SJSA1 (cell line): ENCODE measurements at regions not wholly inside any gene's neighbourhood (a gene's known extent, or its start where the extent isn't known, plus 50 kb on each side); places are given as distances from the start of the nearest gene placed in this dataset.
A peak's percentile ranks its signal among the peaks of the same experiment; 100 is the strongest.
"Not testable (repeated sequence)": the region's sequence is repeated elsewhere in the genome, so short reads cannot be mapped to it uniquely, and the experiment has no call there.

Source experiments
- DNase-seq, 2 experiments: peaks; one replicate each; pipeline ENCODE4 v3.0.0-alpha.2; 2015 to 2020; ENCODE audit warnings: low spot score in 2 of 2, low read depth in 1 of 2
- H3K27ac ChIP-seq: fragments of 250-450 bp; sonication (Bioruptor Pico); 2 replicates; pipeline ENCODE4 v1.5.1; 2020; ENCODE audit warnings: mild to moderate bottlenecking, moderate library complexity
- H3K27me3 ChIP-seq: fragments of 250-450 bp; sonication (Bioruptor Pico); replicated peaks from 2 replicates; pipeline ENCODE4 v1.5.1; 2020; ENCODE audit warnings: mild to moderate bottlenecking, moderate library complexity
- H3K36me3 ChIP-seq: fragments of 250-450 bp; sonication (Bioruptor Pico); 2 replicates; pipeline ENCODE4 v1.5.1; 2020; ENCODE audit warnings: mild to moderate bottlenecking
- H3K4me1 ChIP-seq: fragments of 250-450 bp; sonication (Bioruptor Pico); replicated peaks from 2 replicates; pipeline ENCODE4 v1.6.1; 2021; ENCODE audit warnings: mild to moderate bottlenecking
- H3K4me3 ChIP-seq: fragments of 250-450 bp; sonication (Bioruptor Pico); 2 replicates; pipeline ENCODE4 v1.5.1; 2020; ENCODE audit warnings: mild to moderate bottlenecking
- H3K9me3 ChIP-seq: fragments of 250-450 bp; sonication (Bioruptor Pico); replicated peaks from 2 replicates; pipeline ENCODE4 v1.5.1; 2020; ENCODE audit warnings: mild to moderate bottlenecking

- Histone ChIP-seq H3K4me3 (no peak overlapping the region), H3K27me3 (no peaks in the 10 kb centered on the region), H3K27ac (no peak overlapping the region), H3K9me3 (no peaks in the 10 kb centered on the region), H3K36me3 (no peaks in the 10 kb centered on the region), H3K4me1 (no peaks in the 10 kb centered on the region)
- DNase-seq = no peak
Observed at GRCh38 chr9:73269430-73270101, 117.9 kb downstream of the ANXA1 start.

GRCh38 chr9:73270967-73271721, 119.5 kb downstream of the ANXA1 start:
- H3K36me3 ChIP-seq = no peaks in the 10 kb centered on the region
- H3K4me3 ChIP-seq = no peak overlapping the region
- H3K27me3 ChIP-seq = no peaks in the 10 kb centered on the region
- peak in 1 of 2 experiments; percentile 11 for DNase-seq
- no peaks in the 10 kb centered on the region for H3K4me1 ChIP-seq
- H3K27ac ChIP-seq = no peak overlapping the region
- H3K9me3 ChIP-seq = no peaks in the 10 kb centered on the region

- no peak for DNase-seq
- no peak overlapping the region for H3K4me3 ChIP-seq
- no peaks in the 10 kb centered on the region for H3K27me3 ChIP-seq
- H3K27ac ChIP-seq = no peak overlapping the region
- no peaks in the 10 kb centered on the region for H3K4me1 ChIP-seq
- no peaks in the 10 kb centered on the region for H3K9me3 ChIP-seq
- no peaks in the 10 kb centered on the region for H3K36me3 ChIP-seq
Observed at GRCh38 chr9:73280113-73280512, 128.4 kb downstream of the ANXA1 start.

- Histone ChIP-seq H3K36me3 (no peaks in the 10 kb centered on the region), H3K27ac (no peak overlapping the region), H3K9me3 (no peaks in the 10 kb centered on the region), H3K4me3 (no peak overlapping the region), H3K4me1 (no peaks in the 10 kb centered on the region), H3K27me3 (no peaks in the 10 kb centered on the region)
- no peak for DNase-seq
Observed at GRCh38 chr9:73284377-73284776, 132.7 kb downstream of the ANXA1 start.

GRCh38 chr9:73294336-73294735, 142.7 kb downstream of the ANXA1 start:
- H3K4me1 ChIP-seq = no peaks in the 10 kb centered on the region
- H3K36me3 ChIP-seq = no peaks in the 10 kb centered on the region
- DNase-seq = no peak
- no peaks in the 10 kb centered on the region for H3K9me3 ChIP-seq
- H3K27me3 ChIP-seq = peaks cover 6% of the 10 kb centered on the region; the same call in 1 of the 2 replicates
- H3K27ac ChIP-seq = no peak overlapping the region
- no peak overlapping the region for H3K4me3 ChIP-seq

GRCh38 chr9:73325983-73326382, 174.3 kb downstream of the ANXA1 start:
- Histone ChIP-seq H3K27ac (no peak overlapping the region), H3K36me3 (no peaks in the 10 kb centered on the region), H3K4me3 (no peak overlapping the region), H3K9me3 (no peaks in the 10 kb centered on the region), H3K27me3 (no peaks in the 10 kb centered on the region; the same call in 1 of the 2 replicates), H3K4me1 (no peaks in the 10 kb centered on the region)
- no peak for DNase-seq

GRCh38 chr9:73327149-73327548, 175.5 kb downstream of the ANXA1 start:
- no peaks in the 10 kb centered on the region; the same call in 1 of the 2 replicates for H3K27me3 ChIP-seq

GRCh38 chr9:73337182-73337581, 185.5 kb downstream of the ANXA1 start:
- not testable (repeated sequence) for H3K4me3 ChIP-seq, DNase-seq, H3K27ac ChIP-seq, H3K9me3 ChIP-seq, H3K36me3 ChIP-seq, H3K4me1 ChIP-seq, H3K27me3 ChIP-seq

More at GRCh38 chr9:73327149-73327548, 175.5 kb downstream of the ANXA1 start:
- Histone ChIP-seq H3K27ac (no peak overlapping the region), H3K4me3 (no peak overlapping the region), H3K4me1 (no peaks in the 10 kb centered on the region), H3K36me3 (no peaks in the 10 kb centered on the region), H3K9me3 (no peaks in the 10 kb centered on the region)
- no peak for DNase-seq

GRCh38 chr9:73344060-73344459, 192.4 kb downstream of the ANXA1 start:
- Histone ChIP-seq H3K4me1 (no peaks in the 10 kb centered on the region), H3K27ac (no peak overlapping the region), H3K36me3 (no peaks in the 10 kb centered on the region), H3K4me3 (no peak overlapping the region), H3K9me3 (no peaks in the 10 kb centered on the region), H3K27me3 (no peaks in the 10 kb centered on the region)
- DNase-seq = no peak

GRCh38 chr9:73347123-73347522, 195.5 kb downstream of the ANXA1 start:
- H3K4me3 ChIP-seq = no peak overlapping the region
- no peak overlapping the region for H3K27ac ChIP-seq
- H3K27me3 ChIP-seq = no peaks in the 10 kb centered on the region
- no peaks in the 10 kb centered on the region for H3K36me3 ChIP-seq
- H3K9me3 ChIP-seq = no peaks in the 10 kb centered on the region
- DNase-seq = no peak
- no peaks in the 10 kb centered on the region for H3K4me1 ChIP-seq

- no peak for DNase-seq
- H3K27ac ChIP-seq = no peak overlapping the region
- no peaks in the 10 kb centered on the region for H3K27me3 ChIP-seq
- no peaks in the 10 kb centered on the region for H3K36me3 ChIP-seq
- no peak overlapping the region for H3K4me3 ChIP-seq
- no peaks in the 10 kb centered on the region for H3K9me3 ChIP-seq
- no peaks in the 10 kb centered on the region for H3K4me1 ChIP-seq
Observed at GRCh38 chr9:73347720-73348119, 196.1 kb downstream of the ANXA1 start.

GRCh38 chr9:73348471-73348870, 196.8 kb downstream of the ANXA1 start:
- Histone ChIP-seq H3K27me3 (no peaks in the 10 kb centered on the region), H3K27ac (no peak overlapping the region), H3K36me3 (no peaks in the 10 kb centered on the region), H3K4me3 (no peak overlapping the region), H3K9me3 (no peaks in the 10 kb centered on the region), H3K4me1 (no peaks in the 10 kb centered on the region)
- DNase-seq = no peak

GRCh38 chr9:73349476-73349875, 197.8 kb downstream of the ANXA1 start:
- no peaks in the 10 kb centered on the region for H3K4me1 ChIP-seq
- no peak overlapping the region for H3K4me3 ChIP-seq

GRCh38 chr9:73357607-73358006, 205.9 kb downstream of the ANXA1 start:
- H3K27me3 ChIP-seq = no peaks in the 10 kb centered on the region
- no peak overlapping the region for H3K4me3 ChIP-seq
- H3K9me3 ChIP-seq = no peaks in the 10 kb centered on the region
- no peak for DNase-seq
- no peaks in the 10 kb centered on the region for H3K4me1 ChIP-seq
- no peak overlapping the region for H3K27ac ChIP-seq
- no peaks in the 10 kb centered on the region for H3K36me3 ChIP-seq

More at GRCh38 chr9:73349476-73349875, 197.8 kb downstream of the ANXA1 start:
- H3K27me3 ChIP-seq = no peaks in the 10 kb centered on the region
- no peak for DNase-seq
- H3K36me3 ChIP-seq = no peaks in the 10 kb centered on the region
- H3K9me3 ChIP-seq = no peaks in the 10 kb centered on the region
- H3K27ac ChIP-seq = no peak overlapping the region
